ENCODE measurements at regions not wholly inside any gene's neighbourhood (a gene's known extent, or its start where the extent isn't known, plus 50 kb on each side); places are given as distances from the start of the nearest gene placed in this dataset.

DNA sequence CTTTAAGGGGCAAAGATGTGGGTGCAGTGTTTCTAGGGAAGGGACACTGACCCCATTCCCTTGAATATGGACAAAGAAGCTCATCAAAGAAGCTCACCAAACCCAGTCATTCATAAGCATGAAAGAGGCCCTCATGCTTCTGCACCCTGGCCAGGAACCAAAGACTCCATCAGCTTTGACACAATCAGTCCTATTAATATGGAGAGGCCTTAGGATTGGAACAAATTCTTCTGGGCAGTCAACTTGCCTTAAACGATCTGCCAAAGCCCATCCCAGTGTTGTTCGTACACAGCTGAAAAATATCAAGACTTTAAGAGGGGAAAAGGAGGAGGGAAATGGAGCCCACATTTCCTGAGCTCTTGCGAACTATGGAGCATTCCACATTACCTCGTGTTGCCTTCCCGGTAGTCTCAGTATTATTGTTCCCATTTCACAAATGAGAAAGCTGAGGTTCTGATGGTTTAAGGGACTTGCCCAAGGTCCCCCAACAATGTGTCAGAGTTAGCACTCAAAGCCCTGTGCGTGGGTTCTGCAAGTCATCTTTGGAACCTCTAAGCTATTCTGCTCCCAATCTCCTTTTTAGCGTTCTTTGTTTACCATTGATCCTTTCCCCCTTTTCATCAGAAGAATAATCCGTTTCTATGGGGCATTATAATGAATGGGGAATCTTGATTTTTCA lies 161.9 kb downstream of the ZBTB18 start:
- no peak for TF ChIP-seq GATA1 (IDR thresholded peaks at IDR 0.05; ENCODE audit: low read depth, low read length)
- TF ChIP-seq POLR2A (IDR thresholded peaks at IDR 0.05; ENCODE audit: low read length), result no peak
- DNase-seq, result no peak

- TF ChIP-seq GATA1 (IDR thresholded peaks at IDR 0.05; ENCODE audit: low read depth, low read length) (no peak), POLR2A (IDR thresholded peaks at IDR 0.05; ENCODE audit: low read length) (no peak)
- DNase-seq, result no peak
These were observed 163.2 kb downstream of the ZBTB18 start for GRCh38 chr1:244214009-244214967.

DNA sequence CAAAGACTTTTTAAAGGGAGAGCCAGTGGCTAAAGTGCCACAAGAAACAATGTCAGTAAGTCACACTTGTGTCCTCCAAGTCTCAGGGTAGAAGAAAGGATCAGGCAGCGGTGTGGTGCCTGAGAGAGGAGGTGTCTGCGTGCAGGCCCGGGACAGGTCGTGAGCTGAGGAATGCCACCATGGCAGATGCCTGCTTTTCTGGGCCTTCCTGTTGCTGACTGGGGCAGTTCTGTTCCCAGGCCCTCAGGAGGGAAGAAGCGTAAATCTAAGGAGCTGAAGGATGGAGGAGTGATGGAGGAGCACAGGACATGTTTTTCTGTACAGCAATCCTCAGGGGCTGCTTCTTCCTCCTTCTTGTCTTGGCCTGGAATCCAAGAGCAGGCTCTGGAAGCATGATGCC lies 165.8 kb downstream of the ZBTB18 start:
- no peak for TF ChIP-seq POLR2A (IDR thresholded peaks at IDR 0.05; ENCODE audit: low read length)
- TF ChIP-seq GATA1 (IDR thresholded peaks at IDR 0.05; ENCODE audit: low read depth, low read length), result no peak
- DNase-seq, result no peak

DNA sequence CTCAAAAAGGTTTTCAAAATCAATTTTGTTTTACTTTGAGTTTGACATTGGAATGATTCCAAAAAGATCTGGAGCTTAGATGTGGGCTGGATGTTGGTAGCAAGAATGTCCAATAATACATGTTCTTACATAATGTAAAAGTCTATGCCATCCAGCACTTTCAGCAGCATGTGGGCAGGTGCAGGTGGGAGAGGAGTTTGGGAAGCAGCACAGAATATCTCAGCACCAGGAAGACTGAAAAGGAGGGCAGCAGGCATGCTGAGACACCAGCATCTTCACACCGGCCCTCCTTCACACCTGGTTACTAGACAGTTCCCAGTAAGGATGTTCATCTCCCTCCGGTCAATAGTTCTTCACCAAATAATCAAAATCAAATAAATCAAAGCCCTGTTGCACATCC lies 166.6 kb downstream of the ZBTB18 start:
- TF ChIP-seq POLR2A (IDR thresholded peaks at IDR 0.05; ENCODE audit: low read length), result no peak
- no peak for TF ChIP-seq GATA1 (IDR thresholded peaks at IDR 0.05; ENCODE audit: low read depth, low read length)
- no peak for DNase-seq

DNA sequence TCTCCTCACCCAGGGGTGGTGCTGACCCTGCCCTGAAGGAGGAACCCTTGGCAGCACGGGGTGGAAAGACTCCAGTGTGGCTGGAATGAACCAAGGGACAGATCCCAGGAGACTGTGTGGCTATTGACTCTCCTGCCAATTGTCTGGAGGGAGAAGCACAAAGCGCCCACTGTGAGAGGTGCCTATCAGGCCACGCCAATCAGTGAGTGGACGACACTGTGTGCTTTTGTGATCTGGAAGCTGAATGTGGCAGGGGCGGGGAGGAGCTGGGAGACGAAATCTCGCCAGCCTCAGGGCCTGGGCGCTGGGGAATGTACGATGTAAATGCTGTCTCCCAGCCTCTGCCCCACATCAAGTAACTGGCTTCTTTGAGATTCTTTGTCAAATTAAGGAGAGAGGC lies 167.1 kb downstream of the ZBTB18 start:
- DNase-seq, result no peak
- no peak for TF ChIP-seq POLR2A (IDR thresholded peaks at IDR 0.05; ENCODE audit: low read length)
- TF ChIP-seq GATA1 (IDR thresholded peaks at IDR 0.05; ENCODE audit: low read depth, low read length), result no peak

GRCh38 chr1:244219149-244219548 lies 168.1 kb downstream of the ZBTB18 start:
- TF ChIP-seq GATA1 (IDR thresholded peaks at IDR 0.05; ENCODE audit: low read depth, low read length) (no peak), POLR2A (IDR thresholded peaks at IDR 0.05; ENCODE audit: low read length) (no peak)
- no peak for DNase-seq

GRCh38 chr1:244219802-244220201 lies 168.7 kb downstream of the ZBTB18 start:
- TF ChIP-seq POLR2A (IDR thresholded peaks at IDR 0.05; ENCODE audit: low read length), result no peak
- TF ChIP-seq GATA1 (IDR thresholded peaks at IDR 0.05; ENCODE audit: low read depth, low read length), result no peak
- DNase-seq, result no peak

GRCh38 chr1:244220410-244220809 lies 169.3 kb downstream of the ZBTB18 start:
- DNase-seq, result no peak
- no peak for TF ChIP-seq GATA1 (IDR thresholded peaks at IDR 0.05; ENCODE audit: low read depth, low read length)
- no peak for TF ChIP-seq POLR2A (IDR thresholded peaks at IDR 0.05; ENCODE audit: low read length)

DNA sequence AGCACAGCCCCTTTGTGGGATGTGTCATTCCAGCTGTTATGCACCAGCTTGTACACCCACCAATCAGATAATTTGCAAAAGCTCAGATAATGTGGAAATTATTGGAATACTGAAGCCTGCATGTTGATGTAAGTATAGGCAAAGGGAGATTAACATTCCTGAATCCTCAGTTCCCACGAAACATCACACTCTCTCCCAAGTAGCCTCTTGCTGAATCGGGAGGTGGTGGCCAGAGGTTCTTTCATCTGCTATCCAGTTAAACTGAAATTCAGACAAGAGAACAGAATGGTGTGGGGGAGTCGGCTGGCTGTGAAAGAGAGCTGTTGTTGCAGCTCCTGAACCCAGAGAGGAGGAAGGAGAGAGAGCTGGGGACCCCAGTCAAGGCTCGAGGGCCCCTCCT lies 170.9 kb downstream of the ZBTB18 start:
- TF ChIP-seq GATA1 (IDR thresholded peaks at IDR 0.05; ENCODE audit: low read depth, low read length), result no peak
- no peak for TF ChIP-seq POLR2A (IDR thresholded peaks at IDR 0.05; ENCODE audit: low read length)
- DNase-seq, result no peak

DNA sequence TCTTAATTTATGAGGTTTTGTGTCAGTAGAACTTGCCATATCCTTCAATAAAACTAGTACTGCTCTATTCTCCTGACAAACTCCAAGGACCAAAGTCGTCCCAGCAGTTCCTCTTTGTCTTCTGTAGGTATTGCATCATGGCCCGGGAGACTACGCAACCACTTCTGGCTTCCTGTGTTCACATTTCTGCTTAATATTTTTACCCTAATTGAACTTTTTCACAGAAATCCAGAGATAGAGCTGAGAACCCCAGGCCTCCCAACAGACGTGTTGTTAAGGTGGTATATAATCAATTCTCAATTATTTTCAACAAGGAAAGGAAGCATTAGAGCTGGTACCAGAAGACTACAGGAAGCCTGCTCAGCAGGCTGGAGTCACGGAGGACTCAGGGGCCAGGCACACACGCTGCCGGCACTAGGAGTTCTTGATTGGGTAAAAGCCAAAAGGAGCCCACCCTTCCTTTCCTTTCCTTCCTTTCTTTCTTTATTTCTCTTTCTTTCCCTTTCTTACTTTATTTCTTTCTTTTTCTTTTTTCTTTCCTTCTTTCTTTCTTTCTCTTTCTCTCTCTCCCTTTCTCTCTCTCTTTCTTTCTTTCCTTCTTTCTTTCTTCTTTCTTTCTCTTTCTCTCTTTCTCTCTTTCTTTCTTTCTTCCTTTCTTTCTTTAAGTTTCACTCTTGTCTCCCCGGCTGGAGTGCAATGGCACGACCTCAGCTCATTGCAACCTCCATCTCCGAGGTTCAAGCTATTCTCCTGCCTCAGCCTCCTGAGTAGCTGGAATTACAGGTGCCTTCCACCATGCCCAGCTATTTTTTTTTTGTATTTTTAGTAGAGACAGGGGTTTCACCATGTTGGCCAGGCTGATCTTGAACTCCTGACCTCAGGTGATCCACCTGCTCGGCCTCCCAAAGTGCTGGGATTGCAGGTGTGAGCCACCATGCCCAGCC lies 173.7 kb downstream of the ZBTB18 start:
- TF ChIP-seq POLR2A (IDR thresholded peaks at IDR 0.05; ENCODE audit: low read length) (no peak), GATA1 (IDR thresholded peaks at IDR 0.05; ENCODE audit: low read depth, low read length) (no peak)
- no peak for DNase-seq

GRCh38 chr1:244226435-244226834 lies 175.4 kb downstream of the ZBTB18 start:
- TF ChIP-seq GATA1 (IDR thresholded peaks at IDR 0.05; ENCODE audit: low read depth, low read length) (no peak), POLR2A (IDR thresholded peaks at IDR 0.05; ENCODE audit: low read length) (no peak)
- no peak for DNase-seq

DNA sequence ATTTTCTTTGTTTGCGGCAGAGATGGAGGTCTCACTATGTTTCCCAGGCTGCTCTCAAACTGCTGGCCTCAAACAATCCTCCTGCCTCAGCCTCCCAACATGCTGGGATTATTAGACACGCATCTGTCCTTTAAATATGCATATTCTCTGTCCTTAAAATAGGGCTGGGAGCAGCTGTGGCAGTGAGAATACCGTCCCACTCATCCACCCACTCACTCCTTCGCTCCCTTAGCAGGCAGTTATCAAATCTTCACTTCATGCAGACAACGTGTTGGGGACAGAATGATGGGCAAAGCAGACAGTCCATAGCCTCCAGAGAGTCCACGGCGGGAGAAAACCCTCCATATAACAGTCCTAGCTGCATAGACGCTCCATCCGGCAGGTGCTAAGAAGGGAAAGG lies 179.4 kb downstream of the ZBTB18 start:
- DNase-seq, result no peak
- TF ChIP-seq POLR2A (IDR thresholded peaks at IDR 0.05; ENCODE audit: low read length) (no peak), GATA1 (IDR thresholded peaks at IDR 0.05; ENCODE audit: low read depth, low read length) (no peak)

DNA sequence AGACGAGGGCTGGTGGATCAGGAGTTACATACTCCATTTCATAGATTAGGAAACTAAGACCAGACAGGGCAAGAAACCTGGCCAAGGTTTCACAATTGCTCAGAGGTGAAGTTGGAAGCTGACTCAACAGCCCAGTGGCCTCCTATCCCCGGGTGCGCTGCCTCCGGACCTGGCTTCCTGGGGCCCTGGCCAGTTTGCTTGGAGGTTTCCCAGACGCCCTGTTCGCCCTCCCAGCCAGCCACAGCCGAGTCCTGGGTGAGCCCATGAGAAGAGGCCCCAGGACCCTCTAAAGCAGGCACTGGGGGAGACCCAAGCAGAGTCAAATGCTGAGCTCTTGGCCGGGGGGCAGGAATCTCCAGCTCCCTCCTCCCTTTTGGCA lies 180.1 kb downstream of the ZBTB18 start:
- no peak for TF ChIP-seq POLR2A (IDR thresholded peaks at IDR 0.05; ENCODE audit: low read length)
- TF ChIP-seq GATA1 (IDR thresholded peaks at IDR 0.05; ENCODE audit: low read depth, low read length), result no peak
- DNase-seq, result no peak

Data from erythroblast (primary cell).